ENCODE measurements at regions not wholly inside any gene's neighbourhood (a gene's known extent, or its start where the extent isn't known, plus 50 kb on each side); places are given as distances from the start of the nearest gene placed in this dataset.
"Not testable (repeated sequence)": the region's sequence is repeated elsewhere in the genome, so short reads cannot be mapped to it uniquely, and the experiment has no call there.

- DNase-seq, result no peak
Measured at GRCh38 chr2:64887565-64887964, 101.6 kb upstream of the SLC1A4 start.

DNA sequence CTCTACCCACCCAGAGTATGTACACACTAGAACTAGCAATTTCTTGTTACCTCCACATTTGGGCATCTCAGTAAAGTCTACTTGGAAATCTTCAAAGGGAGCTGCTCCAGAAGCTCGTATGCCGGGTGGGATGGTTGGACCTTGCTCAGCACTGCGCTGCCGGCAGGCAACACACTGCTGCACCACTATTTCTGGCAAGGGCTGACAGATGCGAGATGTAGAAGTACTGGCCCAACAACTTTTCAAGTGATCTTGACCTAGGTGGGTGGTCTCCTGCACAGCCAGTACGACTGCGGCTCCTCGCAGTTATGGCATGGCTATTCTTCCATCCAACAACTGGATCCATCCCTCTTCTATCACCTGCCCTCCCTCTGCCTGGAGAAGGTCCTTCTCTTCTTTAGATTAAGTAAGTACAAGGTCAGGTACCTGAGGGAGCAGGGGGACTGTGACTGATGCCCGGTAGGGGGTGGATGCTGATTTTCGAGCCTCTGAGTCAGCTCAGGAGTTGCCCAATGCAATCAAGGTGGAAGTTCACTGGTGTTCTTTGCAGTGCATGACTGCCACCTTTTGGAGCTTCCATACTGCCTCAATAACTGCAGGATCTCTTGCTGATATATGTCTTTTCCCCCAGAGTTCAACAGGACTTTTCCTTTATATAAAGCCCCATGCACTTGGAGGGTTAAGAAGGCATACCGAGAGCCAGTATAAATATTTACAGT, 100.4 kb upstream of the SLC1A4 start:
- DNase-seq, result no peak

GRCh38 chr2:64889803-64890202, 99.4 kb upstream of the SLC1A4 start:
- DNase-seq, result no peak

DNA sequence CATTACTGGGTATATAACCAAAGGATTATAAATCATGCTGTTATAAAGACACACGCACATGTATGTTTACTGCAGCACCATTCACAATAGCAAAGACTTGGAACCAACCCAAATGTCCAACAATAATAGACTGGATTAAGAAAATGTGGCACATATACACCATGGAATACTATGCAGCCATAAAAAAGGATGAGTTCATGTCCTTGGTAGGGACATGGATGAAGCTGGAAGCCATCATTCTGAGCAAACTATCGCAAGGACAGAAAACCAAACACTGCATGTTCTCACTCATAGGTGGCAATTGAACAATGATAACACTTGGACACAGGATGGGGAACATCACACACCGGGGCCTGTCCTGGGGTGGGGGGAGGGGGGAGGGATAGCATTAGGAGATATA, 92.6 kb upstream of the SLC1A4 start:
- DNase-seq, result not testable (repeated sequence)

GRCh38 chr2:64899081-64899865, 89.9 kb upstream of the SLC1A4 start:
- no peak for DNase-seq

DNA sequence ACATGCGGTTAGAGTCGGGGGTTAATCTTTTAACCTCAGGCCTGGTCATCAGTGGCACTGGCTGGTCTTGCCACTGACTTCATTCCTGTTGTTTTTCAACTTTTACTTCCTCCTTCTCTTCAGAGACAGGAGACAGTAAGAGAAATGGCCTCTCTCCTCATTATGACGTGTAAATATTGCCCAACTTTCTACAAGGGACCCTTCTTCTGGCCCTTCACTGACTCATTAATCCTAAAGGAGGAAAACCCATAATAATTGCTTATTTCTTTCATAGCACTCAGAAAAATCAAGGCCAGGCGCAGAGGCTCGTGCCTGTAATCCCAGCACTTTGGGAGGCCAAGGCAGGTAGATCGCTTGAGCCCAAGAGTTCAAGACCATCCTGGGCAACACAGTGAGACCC, 89.3 kb upstream of the SLC1A4 start:
- not testable (repeated sequence) for DNase-seq

DNA sequence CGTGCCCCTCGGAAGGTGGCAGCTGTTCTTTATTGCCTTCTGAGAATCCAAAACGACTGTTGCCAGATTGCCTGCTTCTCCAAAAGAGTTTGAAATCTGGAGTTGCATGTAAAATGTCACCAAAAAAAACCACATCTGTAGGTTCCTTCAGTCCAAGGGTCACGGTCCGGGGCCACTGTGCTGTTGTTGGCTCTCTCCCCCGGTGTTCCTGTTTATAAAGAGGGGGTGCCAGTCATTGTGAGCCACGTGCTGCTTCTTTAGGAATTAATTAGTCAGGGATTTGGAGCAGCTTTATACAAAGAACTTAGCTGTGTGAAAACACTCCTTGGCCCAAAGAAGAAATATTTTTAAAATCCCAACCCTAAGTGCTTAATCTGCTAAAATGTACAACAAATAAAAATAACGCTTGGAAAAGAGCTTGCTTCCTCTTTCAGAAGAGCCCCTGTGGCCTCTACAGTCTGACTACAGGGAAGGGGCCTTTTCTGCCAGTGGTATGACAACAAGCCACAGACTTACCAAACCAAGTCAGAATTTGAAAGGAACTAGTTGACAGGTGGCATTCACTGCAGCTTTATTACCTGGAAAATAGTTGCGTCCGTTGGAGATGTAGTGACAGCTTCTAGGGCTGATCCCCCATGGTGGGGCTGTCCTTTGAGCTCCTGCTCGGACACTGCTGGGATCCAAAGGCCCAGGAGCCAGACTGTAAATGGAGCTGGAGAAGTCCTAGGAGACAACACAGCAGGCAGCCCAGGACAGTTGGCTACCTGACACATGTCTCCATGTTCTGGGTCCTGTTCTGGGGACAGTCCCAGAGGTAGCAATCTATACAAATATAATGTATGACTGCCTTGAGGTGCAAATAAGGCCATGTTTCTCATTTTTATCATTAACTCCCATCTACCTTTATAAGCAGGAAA, 84.5 kb upstream of the SLC1A4 start:
- DNase-seq, result no peak

DNA sequence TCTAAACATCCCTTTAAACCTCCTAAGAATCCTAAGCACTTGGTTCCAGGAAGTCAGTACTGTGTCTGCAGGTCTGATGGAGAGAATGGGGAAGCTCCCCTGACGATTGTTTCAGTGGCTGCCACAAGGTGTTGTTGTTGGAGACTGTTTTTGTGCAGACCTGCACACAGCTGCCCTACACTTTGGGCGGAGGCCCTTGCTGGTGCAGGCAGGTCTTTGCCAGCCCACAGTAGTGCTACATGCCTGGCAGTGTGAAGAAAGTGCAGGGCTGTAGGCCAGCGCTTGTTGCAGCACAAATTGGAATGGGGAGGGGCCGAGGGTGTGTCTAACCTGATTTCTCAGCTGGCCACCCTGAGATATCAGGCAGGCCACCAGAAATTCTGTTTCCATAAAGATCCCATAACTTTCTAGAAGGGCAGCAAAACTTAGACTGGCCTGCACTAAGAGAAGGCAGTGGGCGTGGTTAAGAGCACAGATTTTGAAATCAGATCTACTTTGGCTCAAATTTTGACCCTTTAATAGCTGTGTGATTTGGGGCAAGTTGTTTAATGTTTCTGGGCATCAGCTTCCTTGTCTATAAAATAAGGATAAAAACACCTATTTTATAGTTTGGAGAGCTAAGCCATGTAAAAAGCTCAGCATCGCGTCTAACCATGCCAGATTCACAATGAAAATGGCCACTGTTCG, 83.7 kb upstream of the SLC1A4 start:
- DNase-seq, result no peak

GRCh38 chr2:64906853-64907536, 82.2 kb upstream of the SLC1A4 start:
- no peak for DNase-seq

DNA sequence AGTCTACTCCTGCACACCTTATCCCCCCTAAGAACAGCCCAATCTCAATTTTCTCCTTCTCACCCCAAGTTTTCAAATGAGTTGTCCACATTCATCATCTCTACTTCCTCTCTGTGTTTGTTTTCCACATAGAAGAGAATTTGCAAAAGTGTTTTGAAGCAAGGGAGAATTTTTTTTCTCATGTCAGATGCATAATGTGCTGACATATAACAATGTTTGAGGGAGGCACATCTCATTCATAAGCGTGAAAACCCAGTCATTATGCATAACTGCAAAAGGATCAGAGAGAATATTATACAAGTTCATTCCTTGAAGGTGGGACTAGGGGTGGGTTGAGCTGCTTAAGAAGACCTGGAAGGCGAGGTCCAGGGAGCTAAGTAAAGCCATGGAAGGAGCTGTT, 80.8 kb upstream of the SLC1A4 start:
- no peak for DNase-seq

DNA sequence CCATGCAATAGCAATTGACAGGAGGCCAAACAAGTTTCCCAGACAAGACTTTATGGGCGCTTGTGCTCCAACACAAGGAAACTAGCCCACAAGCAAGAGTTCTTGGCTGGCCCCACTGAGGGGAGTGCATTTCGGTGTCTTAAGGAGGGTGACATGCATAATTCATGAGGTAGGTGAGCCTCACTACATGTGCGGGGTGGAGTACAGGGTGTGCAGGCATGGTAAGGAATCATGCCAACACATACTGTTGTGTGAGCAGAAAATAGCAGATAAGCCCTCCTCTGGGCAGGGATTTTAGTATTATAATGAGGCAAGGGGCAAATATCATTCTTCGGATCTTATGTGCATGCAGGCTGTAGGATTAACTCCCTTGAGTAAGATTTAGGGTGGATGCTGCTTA, 78.7 kb upstream of the SLC1A4 start:
- no peak for DNase-seq

- DNase-seq, result no peak
Measured at GRCh38 chr2:64910972-64911433, 78.2 kb upstream of the SLC1A4 start.

GRCh38 chr2:64913357-64913869, 75.8 kb upstream of the SLC1A4 start:
- DNase-seq, result no peak

- DNase-seq, result no peak
Measured at GRCh38 chr2:64914247-64914646, 75.0 kb upstream of the SLC1A4 start.

DNA sequence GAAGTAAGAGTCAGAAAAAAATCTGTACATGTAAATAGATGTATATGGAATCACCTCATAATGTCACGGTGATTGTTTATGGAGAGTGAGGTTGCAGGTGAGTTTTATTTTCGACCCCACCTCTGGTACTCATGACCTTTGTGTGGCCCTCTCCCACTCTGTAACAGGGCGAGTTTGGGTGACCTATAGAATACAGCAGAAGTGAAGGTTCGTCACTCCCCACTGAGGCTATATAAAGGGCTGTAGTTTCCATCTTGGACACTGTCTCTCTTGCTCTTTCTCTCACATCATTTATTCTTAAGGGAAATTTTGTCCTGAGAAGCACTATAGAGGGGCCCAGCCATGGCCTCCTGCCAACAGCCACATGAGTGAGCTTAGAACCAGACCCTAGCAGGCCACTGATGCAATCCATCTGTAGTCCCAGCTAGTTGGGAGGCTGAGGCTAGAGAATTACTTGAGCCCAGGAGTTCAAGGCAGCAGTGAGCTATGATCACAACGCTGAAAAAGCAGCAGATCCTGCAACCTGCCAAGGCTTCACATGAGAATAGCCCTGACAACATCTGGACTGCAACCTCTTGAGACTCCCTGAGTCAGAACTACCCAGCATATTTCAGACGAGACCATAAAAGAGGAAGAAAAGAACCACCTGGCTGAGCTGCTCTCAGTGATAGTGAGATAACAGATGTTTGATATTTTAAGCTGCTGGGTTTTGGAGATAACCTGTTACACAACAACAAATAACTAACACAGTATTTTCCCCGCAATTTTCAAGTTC, 74.3 kb upstream of the SLC1A4 start:
- no peak for DNase-seq

- DNase-seq, result no peak
Measured at GRCh38 chr2:64915510-64915900, 73.7 kb upstream of the SLC1A4 start.

GRCh38 chr2:64918220-64918886, 70.8 kb upstream of the SLC1A4 start:
- DNase-seq, result no peak

DNA sequence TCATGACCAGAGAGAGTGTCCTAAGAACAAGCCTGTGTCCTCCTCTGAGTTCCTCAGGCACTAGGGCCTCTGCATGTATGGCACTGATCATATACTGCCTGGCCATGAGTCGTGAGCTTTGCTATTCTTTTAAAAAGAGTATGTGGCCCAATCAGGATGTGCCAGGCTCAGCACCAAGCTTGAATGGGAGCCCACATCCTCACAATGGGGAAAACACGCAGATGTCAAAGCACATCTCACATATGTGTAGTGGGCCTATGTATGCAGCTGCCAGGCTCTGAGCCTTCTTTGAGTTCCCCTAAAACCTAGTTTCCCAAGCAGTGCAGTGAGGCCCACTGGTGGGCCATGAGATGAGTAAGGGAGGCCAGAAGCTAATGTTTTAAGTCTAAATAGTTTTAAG, 69.9 kb upstream of the SLC1A4 start:
- no peak for DNase-seq

DNA sequence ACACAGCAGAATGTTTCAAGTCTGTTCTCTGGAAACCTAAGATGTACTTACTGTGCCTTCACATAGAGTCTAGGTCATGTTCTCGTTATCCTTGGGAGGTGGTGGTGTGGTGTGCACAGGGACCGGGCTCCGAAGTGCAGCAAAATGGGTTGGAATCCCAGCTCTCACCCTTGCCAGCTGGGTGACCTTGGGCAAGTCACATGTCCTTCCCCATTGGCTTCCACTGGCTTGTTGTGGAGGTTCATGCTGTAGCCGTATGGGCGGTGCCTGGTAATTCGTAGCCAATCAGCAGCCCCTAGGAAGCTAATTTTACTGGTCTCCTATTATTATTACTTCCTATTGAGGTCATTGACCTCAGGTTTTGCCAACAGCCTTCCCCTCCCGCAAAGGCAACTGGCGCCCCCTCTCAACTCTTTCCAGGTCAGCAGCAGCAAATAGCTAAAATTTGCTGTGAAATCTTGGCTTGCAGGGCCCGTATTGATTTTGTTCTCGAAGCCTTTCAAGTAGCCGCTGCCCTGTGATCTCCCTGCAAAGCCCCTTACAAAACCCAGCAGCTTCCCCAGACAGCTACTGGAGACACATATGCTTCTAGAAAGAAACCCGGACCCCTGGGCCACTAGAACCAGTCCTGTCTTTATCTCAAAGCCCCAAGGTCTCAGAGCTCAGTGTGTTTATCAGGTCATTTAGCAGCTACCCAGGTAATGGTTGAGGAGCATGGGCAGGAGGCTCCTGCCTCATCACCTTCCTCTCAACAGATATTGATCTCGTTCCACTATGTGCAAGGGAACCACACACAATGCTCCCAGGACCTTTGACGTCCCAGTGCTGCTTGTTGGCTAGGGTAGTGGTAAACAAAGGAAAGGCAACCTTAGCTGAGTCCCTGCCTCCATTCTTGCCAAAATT, 66.5 kb upstream of the SLC1A4 start:
- no peak for DNase-seq

- no peak for DNase-seq
Measured at GRCh38 chr2:64923385-64923710, 65.9 kb upstream of the SLC1A4 start.
